ENCODE measurements at regions not wholly inside any gene's neighbourhood (a gene's known extent, or its start where the extent isn't known, plus 50 kb on each side); places are given as distances from the start of the nearest gene placed in this dataset.

DNA sequence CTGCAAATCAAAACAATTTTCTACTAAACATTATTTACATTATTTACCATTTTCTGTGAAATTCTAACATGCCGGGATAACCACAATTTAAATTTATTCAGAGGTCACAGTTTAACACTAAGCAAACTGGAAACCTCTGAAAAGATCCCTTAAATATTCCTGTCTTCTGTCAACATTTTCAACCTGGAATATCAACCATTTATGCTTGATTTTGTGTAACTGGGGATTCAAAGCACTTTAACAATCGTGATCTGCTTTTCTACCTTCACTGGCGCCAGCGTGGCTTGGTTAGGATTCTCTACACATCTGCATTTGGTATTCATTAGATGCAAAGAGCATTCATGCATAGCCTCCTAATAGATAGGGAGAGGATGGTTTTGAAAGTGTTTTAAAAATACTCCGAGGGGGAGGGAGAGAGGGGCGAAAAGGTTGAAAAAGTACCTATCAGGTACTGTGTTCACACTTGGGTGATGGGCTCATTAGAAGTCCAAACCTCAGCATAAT lies 59.9 kb upstream of the RAB12 start:
- H4K20me1 ChIP-seq (ENCODE audit: control insufficient read depth, extremely low read depth, insufficient read depth, low read length) = no peaks in the 10 kb centered on the region
- dilution Hi-C loops (cut with MboI; ENCODE audit: extremely low pct_ligation_motif_present, low sequenced_read_pairs) = no loop called here
- H3K27me3 ChIP-seq (ENCODE audit: control insufficient read depth, extremely low read depth, insufficient read depth, low read length) = no peaks in the 10 kb centered on the region
- H3K27ac ChIP-seq (ENCODE audit: control insufficient read depth, insufficient read depth, low read length) = no peak overlapping the region
- no peaks in the 10 kb centered on the region for H3K36me3 ChIP-seq (ENCODE audit: control insufficient read depth in 2 of 2, extremely low read depth in 1 of 2, insufficient read depth in 2 of 2, low read length in 2 of 2)
- no peak for FAIRE-seq
- DNase-seq (ENCODE audit: low read depth, low spot score) = no peak
- no peaks in the 10 kb centered on the region for H3K9me3 ChIP-seq (ENCODE audit: control insufficient read depth, low read depth, low read length)
- no peak overlapping the region for H3K9ac ChIP-seq (ENCODE audit: control insufficient read depth, extremely low read depth, insufficient read depth, low read length)
- TF ChIP-seq, protein P1, sequence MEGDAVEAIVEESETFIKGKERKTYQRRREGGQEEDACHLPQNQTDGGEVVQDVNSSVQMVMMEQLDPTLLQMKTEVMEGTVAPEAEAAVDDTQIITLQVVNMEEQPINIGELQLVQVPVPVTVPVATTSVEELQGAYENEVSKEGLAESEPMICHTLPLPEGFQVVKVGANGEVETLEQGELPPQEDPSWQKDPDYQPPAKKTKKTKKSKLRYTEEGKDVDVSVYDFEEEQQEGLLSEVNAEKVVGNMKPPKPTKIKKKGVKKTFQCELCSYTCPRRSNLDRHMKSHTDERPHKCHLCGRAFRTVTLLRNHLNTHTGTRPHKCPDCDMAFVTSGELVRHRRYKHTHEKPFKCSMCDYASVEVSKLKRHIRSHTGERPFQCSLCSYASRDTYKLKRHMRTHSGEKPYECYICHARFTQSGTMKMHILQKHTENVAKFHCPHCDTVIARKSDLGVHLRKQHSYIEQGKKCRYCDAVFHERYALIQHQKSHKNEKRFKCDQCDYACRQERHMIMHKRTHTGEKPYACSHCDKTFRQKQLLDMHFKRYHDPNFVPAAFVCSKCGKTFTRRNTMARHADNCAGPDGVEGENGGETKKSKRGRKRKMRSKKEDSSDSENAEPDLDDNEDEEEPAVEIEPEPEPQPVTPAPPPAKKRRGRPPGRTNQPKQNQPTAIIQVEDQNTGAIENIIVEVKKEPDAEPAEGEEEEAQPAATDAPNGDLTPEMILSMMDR (optimal IDR thresholded peaks at IDR 0.05 in 1 of 3, IDR thresholded peaks at IDR 0.05 in 1 of 3, conservative IDR thresholded peaks at IDR 0.05 in 1 of 3; ENCODE audit: extremely low read depth in 1 of 3, insufficient read depth in 2 of 3, low read length in 3 of 3) = no peak
- peaks cover 11% of the 10 kb centered on the region for H3K4me1 ChIP-seq (ENCODE audit: control insufficient read depth, extremely low read depth, insufficient read depth, low read length)
- H3K9me1 ChIP-seq (ENCODE audit: control insufficient read depth, extremely low read depth, insufficient read depth, low read length) = no peaks in the 10 kb centered on the region
- H3K79me2 ChIP-seq (ENCODE audit: control insufficient read depth, insufficient read depth, low read length) = no peaks in the 10 kb centered on the region
- H3K4me2 ChIP-seq (ENCODE audit: control insufficient read depth, extremely low read depth, insufficient read depth, low read depth, low read length) = no peak overlapping the region
- H2AFZ ChIP-seq (ENCODE audit: control insufficient read depth, low read length) = no peak overlapping the region
- no peak overlapping the region for H3K4me3 ChIP-seq (ENCODE audit: control insufficient read depth in 2 of 3, extremely low read depth in 1 of 3, insufficient read depth in 2 of 3, low read depth in 1 of 3, low read length in 3 of 3)

DNA sequence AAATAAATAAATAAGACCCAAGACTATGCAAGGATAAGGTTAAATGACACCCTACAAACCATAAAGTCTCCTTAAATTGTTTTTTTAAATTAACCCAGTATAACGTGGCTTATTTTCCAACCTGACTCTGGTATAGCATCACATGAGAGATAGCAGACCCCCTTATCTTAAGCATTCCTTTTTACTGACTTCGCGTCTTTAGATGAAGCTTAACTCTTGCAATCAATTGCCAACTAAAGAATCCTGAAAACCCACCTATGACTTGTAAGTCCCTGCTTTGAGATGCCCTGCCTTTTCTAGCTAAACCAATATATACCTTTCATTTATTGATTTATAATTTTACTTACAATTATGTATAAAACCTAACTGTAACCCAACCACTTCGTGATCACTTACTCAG lies 57.1 kb upstream of the RAB12 start:
- Histone ChIP-seq H3K9me1 (ENCODE audit: control insufficient read depth, extremely low read depth, insufficient read depth, low read length) (no peaks in the 10 kb centered on the region), H3K36me3 (ENCODE audit: control insufficient read depth in 2 of 2, extremely low read depth in 1 of 2, insufficient read depth in 2 of 2, low read length in 2 of 2) (no peaks in the 10 kb centered on the region)
- no peak for FAIRE-seq

More for the DNA sequence above, 57.1 kb upstream of the RAB12 start:
- no peak for DNase-seq (ENCODE audit: low read depth, low spot score)
- Histone ChIP-seq H3K4me3 (ENCODE audit: control insufficient read depth in 2 of 3, extremely low read depth in 1 of 3, insufficient read depth in 2 of 3, low read depth in 1 of 3, low read length in 3 of 3) (no peak overlapping the region), H2AFZ (ENCODE audit: control insufficient read depth, low read length) (no peak overlapping the region), H3K79me2 (ENCODE audit: control insufficient read depth, insufficient read depth, low read length) (no peaks in the 10 kb centered on the region), H3K4me2 (ENCODE audit: control insufficient read depth, extremely low read depth, insufficient read depth, low read depth, low read length) (no peak overlapping the region), H3K4me1 (ENCODE audit: control insufficient read depth, extremely low read depth, insufficient read depth, low read length) (peaks cover 11% of the 10 kb centered on the region), H3K9ac (ENCODE audit: control insufficient read depth, extremely low read depth, insufficient read depth, low read length) (no peak overlapping the region), H3K27ac (ENCODE audit: control insufficient read depth, insufficient read depth, low read length) (no peak overlapping the region), H4K20me1 (ENCODE audit: control insufficient read depth, extremely low read depth, insufficient read depth, low read length) (no peaks in the 10 kb centered on the region), H3K27me3 (ENCODE audit: control insufficient read depth, extremely low read depth, insufficient read depth, low read length) (no peaks in the 10 kb centered on the region), H3K9me3 (ENCODE audit: control insufficient read depth, low read depth, low read length) (no peaks in the 10 kb centered on the region)
- dilution Hi-C loops (cut with MboI; ENCODE audit: extremely low pct_ligation_motif_present, low sequenced_read_pairs) = no loop called here
- TF ChIP-seq, protein P1 (optimal IDR thresholded peaks at IDR 0.05 in 1 of 3, IDR thresholded peaks at IDR 0.05 in 1 of 3, conservative IDR thresholded peaks at IDR 0.05 in 1 of 3; ENCODE audit: extremely low read depth in 1 of 3, insufficient read depth in 2 of 3, low read length in 3 of 3) = no peak
- no peak for TF ChIP-seq EZH2 (IDR thresholded peaks at IDR 0.05; ENCODE audit: low read length)

Data from keratinocyte (primary cell).